NCI-H1417 treated with DMSO at 0.1 percent for 48 hours (cell line): ENCODE measurements at regions not wholly inside any gene's neighbourhood (a gene's known extent, or its start where the extent isn't known, plus 50 kb on each side); places are given as distances from the start of the nearest gene placed in this dataset.
A peak's percentile ranks its signal among the peaks of the same experiment; 100 is the strongest.

Experiments used
- DNase-seq: peaks from one replicate; lab custom pipeline; 2025; lab: John Stamatoyannopoulos, UW

GRCh38 chr3:89042236-89042835, 65.1 kb upstream of the EPHA3 start:
- no peak for DNase-seq

GRCh38 chr3:89043406-89043932, 64.0 kb upstream of the EPHA3 start:
- DNase-seq: peak; percentile 68

- no peak for DNase-seq
These were observed 60.8 kb upstream of the EPHA3 start for GRCh38 chr3:89046661-89047060.

GRCh38 chr3:89049119-89049518, 58.3 kb upstream of the EPHA3 start:
- no peak for DNase-seq

- no peak for DNase-seq
These were observed 55.0 kb upstream of the EPHA3 start for GRCh38 chr3:89052386-89052785.

GRCh38 chr3:89057398-89057797, 50.0 kb upstream of the EPHA3 start:
- DNase-seq: no peak
